ENCODE measurements at regions not wholly inside any gene's neighbourhood (a gene's known extent, or its start where the extent isn't known, plus 50 kb on each side); places are given as distances from the start of the nearest gene placed in this dataset.
"Not testable (repeated sequence)": the region's sequence is repeated elsewhere in the genome, so short reads cannot be mapped to it uniquely, and the experiment has no call there.

DNA sequence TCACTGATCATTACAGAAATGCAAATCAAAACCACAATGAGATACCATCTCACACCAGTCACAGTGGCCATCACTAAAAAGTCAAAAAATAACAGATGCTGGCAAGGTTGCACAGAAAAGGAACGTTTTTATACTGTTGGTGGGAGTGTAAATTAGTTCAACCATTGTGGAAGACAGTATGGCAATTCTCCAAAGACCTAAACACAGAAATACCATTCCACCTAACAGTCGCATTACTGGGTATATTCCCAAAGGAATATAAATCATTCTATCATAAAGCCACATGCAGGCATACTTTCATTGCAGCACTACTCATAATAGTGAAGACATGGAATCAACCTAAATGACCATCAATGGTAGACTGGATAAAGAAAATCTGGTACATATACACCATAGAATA is 83.2 kb upstream of the ARID5B start:
- TF ChIP-seq YY1 (IDR thresholded peaks at IDR 0.05; ENCODE audit: insufficient read depth, insufficient read length); ZNF274 (IDR thresholded peaks at IDR 0.05; ENCODE audit: low read depth, low read length): not testable (repeated sequence)
